C4-2B (cell line): ENCODE measurements at regions not wholly inside any gene's neighbourhood (a gene's known extent, or its start where the extent isn't known, plus 50 kb on each side); places are given as distances from the start of the nearest gene placed in this dataset.

Source experiments
- ZFX ChIP-seq: fragments of 450-650 bp; IDR thresholded peaks from 2 replicates; pipeline ENCODE4 v1.6.1; 2017
- TF ChIP-seq, protein P1 (sequence below): fragments of 450-650 bp; conservative IDR thresholded peaks from 2 replicates; pipeline ENCODE4 v1.5.1; 2017; ENCODE audit warnings: mild to moderate bottlenecking

DNA sequence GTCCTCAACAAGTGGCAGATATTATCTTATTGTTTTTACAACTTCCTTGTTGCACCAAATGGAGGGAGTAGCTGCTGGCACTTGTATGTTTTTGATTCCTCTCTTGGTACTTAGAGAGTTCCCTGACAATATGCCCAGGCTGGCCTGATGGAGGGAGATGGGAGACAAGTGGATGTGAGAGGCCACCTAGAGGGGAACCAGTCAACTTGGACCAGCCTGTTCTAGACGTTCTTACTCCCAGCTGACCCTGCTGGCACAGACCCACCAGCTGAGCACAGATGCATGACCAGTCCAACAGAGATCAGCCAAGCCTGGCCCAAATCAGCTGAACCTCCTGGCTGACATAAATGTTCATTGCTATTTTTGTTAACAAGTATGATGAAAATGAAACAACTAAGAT is 60.9 kb upstream of the GDNF start:
- TF ChIP-seq, protein P1, sequence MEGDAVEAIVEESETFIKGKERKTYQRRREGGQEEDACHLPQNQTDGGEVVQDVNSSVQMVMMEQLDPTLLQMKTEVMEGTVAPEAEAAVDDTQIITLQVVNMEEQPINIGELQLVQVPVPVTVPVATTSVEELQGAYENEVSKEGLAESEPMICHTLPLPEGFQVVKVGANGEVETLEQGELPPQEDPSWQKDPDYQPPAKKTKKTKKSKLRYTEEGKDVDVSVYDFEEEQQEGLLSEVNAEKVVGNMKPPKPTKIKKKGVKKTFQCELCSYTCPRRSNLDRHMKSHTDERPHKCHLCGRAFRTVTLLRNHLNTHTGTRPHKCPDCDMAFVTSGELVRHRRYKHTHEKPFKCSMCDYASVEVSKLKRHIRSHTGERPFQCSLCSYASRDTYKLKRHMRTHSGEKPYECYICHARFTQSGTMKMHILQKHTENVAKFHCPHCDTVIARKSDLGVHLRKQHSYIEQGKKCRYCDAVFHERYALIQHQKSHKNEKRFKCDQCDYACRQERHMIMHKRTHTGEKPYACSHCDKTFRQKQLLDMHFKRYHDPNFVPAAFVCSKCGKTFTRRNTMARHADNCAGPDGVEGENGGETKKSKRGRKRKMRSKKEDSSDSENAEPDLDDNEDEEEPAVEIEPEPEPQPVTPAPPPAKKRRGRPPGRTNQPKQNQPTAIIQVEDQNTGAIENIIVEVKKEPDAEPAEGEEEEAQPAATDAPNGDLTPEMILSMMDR: peak; percentile 66
- TF ChIP-seq ZFX: no peak
